ENCODE measurements at regions not wholly inside any gene's neighbourhood (a gene's known extent, or its start where the extent isn't known, plus 50 kb on each side); places are given as distances from the start of the nearest gene placed in this dataset.

GRCh38 chr16:6884002-6884401 lies 448.6 kb upstream of the RBFOX1 start:
- TF ChIP-seq CTCF (IDR thresholded peaks at IDR 0.05) (no peak), POLR2A (IDR thresholded peaks at IDR 0.05) (no peak)
